Non-pigmented ciliary epithelial cell (primary cell): ENCODE measurements at regions not wholly inside any gene's neighbourhood (a gene's known extent, or its start where the extent isn't known, plus 50 kb on each side); places are given as distances from the start of the nearest gene placed in this dataset.
"Not testable (repeated sequence)": the region's sequence is repeated elsewhere in the genome, so short reads cannot be mapped to it uniquely, and the experiment has no call there.

Experiments
- DNase-seq: peaks from one replicate; pipeline ENCODE4 v3.0.0-alpha.2; 2010; ENCODE audit warnings: low read depth

DNA sequence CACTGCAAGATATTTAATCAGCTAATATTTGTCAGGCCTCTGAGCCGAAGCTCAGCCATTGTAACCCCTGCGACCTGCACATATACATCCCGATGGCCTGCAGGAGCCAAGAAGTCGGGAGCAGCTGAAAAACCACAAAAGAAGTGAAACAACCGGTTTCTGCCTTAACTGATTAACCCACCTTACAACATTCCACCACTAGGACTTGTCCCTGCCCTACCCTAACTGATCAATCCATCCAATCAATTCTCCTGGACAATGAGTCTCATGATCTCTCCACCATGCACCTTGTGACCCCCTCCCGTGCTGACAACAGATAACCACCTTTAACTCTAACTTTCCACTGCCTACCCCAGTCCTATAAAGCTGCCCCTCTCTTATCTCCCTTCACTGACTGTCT lies 945.4 kb upstream of the GYPC start:
- DNase-seq = no peak

DNA sequence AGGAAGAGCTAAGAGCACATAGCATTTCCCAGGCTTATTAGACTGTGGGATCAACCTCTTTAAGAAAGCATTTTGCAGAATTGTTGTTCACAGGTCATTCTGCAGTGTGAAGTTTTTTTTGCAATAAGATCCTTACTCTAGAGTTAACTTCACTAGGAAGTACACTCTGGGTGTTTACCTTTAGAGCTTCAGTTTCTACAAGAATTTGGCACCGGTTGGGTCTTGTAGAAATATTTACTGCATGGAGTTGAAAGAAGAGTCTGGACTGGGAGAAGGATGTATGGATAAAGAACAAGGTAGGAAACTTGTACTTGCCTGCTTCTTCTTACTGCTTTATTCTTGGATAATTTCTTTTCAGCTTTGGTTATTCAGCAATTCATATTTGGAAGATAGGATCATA lies 944.9 kb upstream of the GYPC start:
- DNase-seq = no peak

DNA sequence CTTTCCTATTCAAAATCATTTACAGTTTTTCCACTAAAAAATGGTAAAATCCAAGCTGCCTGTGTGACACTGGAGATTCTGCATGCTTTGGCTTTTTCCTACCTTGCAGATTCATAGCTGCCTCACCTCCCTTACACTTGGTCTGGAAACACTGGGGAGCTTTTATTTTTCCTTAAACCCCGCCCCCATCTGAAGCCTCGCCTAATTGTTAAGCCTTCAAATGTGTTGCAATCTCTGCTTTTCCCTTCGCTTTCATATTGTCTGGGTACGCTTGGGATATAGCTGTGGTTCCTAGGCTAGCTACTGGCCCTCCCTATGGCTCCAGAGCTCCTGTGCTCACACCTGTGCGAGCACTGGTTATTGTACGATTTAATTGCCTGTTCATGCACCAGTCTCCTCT lies 942.4 kb upstream of the GYPC start:
- no peak for DNase-seq

DNA sequence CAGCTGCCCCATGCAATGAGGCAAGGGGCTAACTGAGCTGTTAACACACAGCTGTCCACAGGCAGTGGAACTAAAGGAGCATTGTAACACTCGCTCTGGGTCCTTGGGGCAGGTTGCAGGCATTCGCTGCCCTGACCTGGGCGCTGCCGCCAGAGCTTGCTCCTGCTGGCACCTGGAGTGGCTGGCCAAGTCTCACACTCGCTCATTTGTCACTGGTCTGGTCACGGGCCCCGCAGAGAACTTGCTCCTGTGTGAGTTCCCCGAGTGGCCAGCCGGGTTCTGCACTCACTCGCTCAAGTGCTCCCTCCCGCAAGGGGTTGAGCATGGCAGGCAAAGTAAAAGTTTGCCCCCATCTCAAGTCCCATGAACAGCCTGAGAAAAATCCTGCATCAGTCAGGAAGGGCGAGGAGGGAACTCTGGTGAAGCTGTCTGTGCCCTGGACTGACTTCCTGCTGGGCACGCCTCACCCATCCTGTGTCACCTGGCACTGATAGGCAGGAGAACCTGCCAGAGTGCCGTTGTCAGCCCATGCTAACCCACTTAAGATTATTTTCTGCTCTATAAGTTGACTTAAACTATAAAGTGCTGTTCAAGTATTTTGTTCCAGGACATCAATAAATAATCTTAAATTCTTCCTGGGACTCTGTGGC lies 934.8 kb upstream of the GYPC start:
- no peak for DNase-seq

DNA sequence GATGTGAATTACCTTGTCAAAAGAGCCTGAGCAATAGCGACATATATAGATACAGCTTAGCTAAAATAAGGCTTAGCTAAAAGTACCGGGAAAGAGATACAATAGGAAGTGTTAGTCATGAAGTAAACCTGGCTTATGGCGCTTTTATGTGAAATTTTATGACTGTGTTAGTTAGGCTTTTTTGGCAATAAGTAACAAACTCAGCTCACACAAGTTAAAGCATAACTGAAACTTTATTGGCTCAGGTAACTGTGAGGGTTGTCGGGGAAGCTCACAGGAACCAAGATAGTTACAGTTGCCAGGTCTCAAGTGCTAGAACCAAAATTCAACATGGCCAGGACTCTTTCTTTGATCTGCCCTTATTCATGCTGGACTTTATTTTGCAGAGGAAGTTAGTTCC lies 925.0 kb upstream of the GYPC start:
- no peak for DNase-seq

DNA sequence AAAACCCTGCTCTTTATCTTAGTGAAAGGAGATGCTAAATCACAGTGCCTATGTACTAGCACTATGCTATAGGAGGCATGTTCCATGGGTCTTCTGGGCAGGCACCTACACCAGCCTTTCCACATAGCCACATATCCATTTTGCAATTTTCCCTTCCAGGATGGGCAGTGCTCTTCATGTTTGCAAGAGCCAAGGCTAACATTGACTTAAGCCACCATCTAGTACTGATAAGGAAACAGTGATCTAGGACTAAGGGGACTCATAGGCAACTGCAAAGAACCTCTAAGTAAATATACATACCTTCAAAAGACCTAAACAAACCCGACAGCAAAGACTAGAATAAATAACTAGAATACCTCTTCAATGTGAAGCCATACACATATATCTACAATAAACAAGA lies 919.7 kb upstream of the GYPC start:
- no peak for DNase-seq

DNA sequence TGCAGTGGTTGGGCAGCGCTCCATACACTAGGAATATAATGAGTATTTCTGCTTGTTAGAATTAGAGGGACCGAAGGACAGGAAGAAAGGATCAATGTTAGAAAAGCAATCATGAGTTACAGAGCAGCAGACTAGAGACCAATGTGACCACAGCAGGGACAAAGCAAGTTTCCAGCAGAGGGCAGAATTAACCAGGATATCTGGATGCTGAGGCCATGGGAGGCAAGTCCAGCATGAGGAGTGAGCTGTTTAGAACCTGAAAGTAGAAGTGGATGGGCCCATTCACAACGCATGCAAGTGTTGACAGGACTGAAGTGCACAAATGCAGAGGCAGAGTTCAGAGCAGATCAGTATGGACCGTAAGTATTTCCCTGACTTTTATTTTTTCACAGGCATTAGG lies 910.4 kb upstream of the GYPC start:
- no peak for DNase-seq

DNA sequence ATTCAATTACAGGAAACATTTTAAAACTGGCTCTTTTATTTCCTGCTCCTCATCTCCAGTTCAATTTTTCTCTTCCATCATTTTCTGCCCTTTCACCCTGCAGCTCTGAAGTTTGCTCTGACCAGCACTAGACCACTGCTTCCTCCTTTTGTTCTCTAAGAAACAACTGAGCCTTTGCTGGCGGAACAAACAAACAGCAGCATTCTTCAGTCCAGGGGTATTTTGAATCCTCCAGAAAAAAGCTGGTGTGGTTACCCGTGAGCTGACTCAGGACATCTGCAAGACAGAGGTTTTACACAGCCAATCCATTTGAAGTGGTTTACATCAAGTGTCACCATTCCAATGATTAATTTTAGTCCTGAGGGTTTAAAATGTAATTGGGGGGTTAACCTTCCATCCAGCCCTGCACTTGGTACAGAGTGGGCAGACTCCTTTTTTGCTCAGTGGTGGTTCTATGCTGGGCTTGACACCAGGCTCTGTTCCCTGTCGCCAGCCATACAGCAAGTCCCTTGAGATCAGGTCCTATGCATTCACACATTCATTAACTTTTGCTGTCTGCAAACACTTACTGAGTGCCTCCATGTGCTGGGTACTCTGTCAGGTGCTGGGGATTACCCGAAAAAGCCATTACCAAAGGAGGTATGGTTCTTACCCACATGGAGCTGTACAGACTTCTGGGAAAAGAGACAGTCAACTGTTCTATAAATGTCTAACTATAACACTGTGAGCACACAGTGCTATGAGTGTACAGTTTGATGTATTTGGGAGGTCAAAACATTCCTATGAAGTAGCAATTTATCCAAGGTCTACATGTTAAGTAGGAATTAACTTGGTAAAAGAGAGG lies 909.4 kb upstream of the GYPC start:
- DNase-seq = no peak

DNA sequence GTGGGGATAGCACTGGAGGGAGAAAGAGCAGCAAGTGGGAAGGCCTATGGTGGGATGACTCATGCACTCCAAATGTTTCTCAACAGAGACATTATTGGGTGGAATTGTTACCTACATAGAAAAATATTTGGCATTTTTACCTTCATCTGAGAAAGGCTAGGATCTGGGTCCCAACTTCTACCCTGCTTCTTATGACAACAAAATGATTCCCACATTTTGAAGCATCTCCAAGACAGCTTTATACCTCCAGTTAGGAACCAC lies 908.9 kb upstream of the GYPC start:
- no peak for DNase-seq

DNA sequence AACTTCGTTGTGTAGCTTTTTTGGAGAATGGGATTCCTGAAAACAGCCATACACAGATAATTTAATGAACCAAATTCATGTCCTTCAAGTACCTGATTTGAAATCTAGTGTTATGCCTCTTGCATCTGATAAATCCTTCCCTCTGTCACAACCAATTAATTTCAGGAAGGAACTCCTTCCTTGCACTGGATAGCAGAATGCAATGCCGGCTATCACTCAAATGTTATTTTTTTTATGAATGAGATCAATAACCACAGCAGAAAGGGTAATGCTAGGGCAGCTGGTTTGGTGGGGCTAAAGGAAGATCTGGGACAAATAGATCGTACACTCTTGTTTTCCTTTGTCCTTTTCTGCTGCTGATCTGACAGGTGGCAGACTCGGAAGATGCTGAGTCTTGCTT lies 899.5 kb upstream of the GYPC start:
- DNase-seq = no peak

DNA sequence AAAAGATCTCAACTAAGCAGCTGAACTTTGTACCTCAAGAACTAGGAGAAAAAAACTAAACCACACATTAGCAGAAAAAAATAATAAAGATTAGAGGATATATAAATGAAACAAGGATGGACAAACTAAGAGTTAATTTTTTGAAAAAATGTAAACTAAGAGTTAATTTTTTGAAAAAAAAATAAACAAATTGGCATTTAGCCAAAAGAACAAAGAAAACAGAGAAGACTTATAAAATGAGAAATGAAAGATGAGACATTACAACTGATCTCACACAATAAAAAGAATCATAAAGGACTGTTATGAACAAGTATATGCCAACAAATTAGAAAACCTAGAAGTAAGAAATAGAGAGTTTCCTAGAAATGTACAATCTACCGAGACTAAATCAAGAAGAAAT lies 859.2 kb upstream of the GYPC start:
- DNase-seq = no peak

DNA sequence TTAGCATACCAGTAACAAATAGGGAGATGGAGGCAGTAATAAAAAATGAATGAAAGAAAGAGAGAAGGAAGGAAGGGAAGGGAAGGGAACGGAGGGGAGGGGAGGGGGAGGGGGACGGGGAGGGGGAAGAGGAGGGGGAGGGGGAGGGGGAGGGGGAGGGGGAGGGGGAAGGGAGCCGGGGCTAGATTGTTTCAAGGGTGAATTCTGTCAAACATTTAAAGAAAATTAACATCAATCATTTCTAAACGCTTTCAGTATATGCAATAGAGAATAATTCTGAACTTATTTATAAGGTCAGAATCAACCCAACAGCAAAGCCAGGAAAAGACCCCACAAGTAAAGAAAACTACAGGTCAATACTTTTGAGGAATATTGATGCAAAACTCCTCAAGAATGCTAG lies 858.8 kb upstream of the GYPC start:
- DNase-seq = no peak

DNA sequence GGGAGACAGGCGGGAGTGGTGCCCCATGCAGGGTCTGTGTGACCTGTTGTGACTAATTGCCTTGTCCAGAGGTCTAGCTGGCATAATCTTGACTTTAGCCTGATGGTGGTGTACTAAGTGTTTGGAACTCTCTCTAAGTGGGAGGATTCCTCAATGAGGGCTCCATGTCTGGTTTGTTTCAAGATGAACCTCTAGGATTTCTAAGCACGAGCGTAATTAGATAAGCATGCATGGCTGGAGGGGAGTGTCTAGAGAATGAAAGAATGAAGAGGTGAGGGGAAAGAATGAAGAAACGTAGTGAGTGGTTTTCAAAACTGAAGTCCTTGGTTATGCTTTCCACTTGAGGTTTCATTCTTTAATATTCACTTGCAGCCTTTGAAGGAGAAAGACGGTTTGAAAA lies 833.2 kb upstream of the GYPC start:
- DNase-seq = no peak

DNA sequence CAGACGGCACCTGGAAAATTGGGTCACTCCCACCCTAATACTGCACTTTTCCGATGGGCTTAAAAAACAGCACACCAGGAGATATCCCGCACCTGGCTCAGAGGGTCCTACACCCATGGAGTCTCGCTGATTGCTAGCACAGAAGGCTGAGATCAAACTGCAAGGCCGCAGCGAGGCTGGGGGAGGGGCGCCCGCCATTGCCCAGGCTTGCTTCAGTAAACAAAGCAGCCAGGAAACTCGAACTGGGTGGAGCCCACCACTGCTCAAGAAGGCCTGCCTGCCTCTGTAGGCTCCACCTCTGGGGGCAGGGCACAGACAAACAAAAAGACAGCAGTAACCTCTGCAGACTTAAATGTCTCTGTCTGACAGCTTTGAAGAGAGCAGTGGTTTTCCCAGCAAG lies 830.2 kb upstream of the GYPC start:
- DNase-seq = not testable (repeated sequence)

DNA sequence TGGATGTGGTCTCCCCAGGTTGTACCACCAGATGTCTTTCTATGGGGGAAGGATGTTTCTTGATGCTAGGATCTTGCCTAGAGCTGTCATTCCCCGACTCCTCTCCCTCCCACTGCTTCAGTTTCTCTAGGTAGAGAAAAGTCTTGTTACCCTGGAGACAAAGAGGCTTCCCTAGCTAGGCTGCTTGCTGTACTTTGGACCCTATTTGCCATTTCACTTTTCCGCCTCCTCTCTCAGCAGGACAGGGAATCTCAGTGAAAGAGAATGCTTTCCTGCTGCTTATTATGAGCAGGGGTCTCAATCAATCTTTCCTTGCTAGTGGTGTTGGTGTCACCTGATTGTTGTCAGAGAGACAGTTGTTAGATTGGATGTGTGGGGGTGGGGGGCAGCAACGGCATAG lies 818.8 kb upstream of the GYPC start:
- no peak for DNase-seq

DNA sequence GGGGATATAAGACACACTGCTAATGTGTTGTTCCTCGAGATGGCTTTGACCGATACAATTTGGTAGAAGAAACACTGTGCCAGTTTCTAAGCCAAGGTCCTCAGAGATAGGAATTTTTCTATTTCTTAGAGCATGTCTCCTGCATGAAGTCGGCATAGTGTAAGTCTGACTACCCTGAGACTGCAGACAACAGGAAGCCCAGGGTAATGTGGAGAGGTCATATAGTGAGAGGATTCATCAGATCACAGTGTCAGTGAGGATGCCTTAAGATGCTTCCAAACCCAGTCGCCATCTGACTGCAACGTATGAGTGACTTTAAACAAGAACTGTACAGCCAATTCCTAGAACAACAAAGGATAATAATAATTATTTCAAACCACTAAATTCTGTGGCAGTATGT lies 818.3 kb upstream of the GYPC start:
- no peak for DNase-seq

DNA sequence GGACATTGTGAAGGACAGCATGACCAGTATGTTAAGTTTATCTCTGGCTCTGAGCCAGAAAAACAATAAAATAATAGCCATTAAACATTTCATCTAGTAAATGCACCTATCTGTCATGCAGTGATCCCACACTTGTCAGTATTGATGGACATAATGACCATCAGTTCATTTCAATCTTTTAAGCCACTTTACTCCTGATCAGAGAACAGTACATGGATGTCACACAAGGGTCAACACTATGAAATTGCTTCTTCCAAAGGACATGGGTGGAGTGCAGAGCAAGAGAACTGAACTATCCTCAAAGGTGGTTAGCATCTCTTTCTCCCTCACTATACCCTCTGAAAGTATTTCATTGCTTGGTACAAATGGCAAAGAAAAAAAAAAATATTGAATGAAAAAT lies 816.0 kb upstream of the GYPC start:
- no peak for DNase-seq

DNA sequence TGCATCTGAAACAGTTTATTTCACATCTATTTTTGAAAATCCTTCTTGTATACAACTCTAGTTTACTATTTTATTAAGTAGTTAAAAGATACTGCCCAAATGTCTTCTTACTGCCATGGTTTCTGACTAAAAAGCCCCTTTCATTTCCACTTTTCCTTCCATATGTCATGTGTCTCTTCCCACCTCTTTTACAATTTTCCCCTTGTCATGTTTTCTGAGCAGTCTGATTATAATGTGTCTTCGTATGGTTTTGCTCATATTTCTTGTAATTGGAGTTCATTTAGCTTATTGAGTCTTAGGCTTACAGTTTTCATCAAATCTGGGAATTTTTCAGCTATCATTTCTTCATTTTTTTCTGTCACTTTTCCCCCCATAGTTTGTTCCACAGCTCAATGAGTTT lies 813.9 kb upstream of the GYPC start:
- no peak for DNase-seq

DNA sequence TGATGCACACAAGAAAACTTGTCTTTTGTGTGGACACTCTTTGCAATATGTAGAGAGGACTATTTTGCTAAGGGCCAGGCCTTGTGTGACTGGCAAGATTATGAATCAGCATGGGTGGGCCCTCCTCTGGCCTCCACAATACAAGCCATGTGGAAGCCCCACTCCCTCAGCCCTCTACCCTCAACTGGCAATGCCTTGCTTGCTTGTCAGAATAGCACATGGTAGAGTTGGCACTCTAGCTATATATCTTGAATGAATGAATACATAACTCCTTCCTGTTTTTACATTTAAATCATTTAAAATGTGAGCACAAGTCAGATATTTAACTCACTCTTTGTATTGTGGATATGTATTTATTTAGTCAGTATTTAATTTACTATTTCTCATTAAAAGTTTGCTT lies 805.4 kb upstream of the GYPC start:
- no peak for DNase-seq

DNA sequence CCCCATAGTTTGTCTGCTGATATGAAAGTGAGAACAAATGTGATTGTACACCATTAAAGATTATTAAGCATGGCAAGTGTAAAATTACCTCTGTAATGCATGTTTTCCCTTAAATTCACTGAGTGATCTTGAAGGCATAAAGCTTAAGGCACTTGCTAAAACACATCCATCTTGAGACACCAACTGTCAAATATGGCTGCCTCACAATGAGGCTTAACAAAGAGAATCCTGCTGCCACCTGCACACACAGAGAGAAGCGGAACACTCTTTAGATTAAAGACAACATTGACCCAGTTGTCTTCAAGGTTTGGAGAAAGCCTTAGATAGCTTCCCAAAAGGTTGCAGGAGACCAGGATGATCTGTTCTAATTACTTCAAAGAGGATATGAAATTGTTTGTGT lies 803.6 kb upstream of the GYPC start:
- DNase-seq = no peak

DNA sequence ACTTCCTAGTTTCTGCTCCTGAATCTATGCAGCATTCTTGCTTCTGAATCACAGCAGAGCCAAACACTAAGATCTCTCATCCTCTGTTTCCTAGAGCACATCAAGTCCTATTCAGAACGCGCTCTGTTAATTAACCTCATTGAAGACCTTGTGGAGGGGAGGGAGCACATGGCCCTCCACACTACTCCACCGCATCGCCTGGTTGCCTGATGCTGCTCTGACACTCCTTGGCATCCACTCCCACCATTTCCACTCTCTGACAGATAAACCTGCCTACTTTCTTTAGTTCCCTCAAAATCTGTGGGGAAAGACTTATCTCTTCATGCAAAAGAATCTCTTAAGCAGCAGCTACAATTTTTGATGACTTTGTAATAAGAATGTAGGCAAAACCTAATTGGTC lies 802.3 kb upstream of the GYPC start:
- no peak for DNase-seq

DNA sequence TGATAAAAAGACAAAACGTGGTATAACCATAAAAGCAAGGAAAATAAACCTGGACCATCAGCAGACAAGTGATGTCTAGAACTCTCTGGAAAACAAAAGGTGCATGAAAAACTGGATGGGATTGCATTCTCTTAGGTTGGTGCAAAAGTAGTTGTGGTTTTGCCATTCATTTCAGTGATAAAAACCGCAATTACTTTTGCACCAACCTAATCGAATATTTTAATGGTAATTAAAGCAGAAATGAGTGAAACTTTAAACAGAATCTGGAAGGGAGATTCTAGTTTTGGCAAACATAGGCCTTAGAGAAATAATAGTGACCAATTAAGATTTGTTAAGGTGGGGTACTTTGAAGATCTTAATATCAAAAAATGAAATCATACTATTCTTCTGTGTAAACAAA lies 800.8 kb upstream of the GYPC start:
- no peak for DNase-seq

DNA sequence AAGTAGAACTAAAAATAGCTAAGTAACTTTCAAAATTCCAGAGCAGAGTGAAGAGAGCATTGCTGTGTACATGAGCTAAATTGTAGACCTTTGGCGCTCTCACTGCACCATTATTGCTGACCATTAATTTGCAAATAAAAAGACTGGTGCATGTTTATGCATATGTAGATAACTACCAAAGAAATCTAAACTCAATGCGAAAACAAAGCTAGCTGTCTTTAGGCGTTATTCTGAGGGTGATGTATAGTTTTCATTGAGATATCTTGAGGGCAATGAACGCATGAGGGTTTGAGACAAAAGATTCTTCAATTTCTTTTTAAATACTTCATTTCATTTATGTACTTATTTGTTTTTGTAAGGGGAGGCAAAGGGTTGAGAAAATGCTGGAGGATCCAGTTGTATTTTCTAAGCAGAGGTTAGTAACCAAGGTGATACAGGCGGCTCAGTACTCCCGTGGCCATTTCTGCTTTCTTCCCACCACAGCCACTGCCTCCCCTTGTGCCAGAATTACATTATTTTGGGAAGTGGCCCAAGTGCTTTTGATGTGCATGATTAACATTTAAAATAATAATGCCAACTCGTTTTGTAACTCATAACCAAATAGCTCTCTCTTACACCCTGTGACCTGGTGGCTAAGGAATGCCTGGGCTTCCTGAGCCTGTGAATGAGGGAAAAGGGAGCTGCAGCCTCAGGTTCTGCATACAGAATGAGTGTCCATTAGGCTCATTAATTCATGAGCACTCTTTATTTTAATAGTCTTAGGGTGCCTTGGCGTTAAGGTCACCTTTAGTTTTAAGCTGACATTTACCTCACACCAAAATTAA lies 797.8 kb upstream of the GYPC start:
- no peak for DNase-seq
